ENCODE measurements at regions not wholly inside any gene's neighbourhood (a gene's known extent, or its start where the extent isn't known, plus 50 kb on each side); places are given as distances from the start of the nearest gene placed in this dataset.
"Not testable (repeated sequence)": the region's sequence is repeated elsewhere in the genome, so short reads cannot be mapped to it uniquely, and the experiment has no call there.

DNA sequence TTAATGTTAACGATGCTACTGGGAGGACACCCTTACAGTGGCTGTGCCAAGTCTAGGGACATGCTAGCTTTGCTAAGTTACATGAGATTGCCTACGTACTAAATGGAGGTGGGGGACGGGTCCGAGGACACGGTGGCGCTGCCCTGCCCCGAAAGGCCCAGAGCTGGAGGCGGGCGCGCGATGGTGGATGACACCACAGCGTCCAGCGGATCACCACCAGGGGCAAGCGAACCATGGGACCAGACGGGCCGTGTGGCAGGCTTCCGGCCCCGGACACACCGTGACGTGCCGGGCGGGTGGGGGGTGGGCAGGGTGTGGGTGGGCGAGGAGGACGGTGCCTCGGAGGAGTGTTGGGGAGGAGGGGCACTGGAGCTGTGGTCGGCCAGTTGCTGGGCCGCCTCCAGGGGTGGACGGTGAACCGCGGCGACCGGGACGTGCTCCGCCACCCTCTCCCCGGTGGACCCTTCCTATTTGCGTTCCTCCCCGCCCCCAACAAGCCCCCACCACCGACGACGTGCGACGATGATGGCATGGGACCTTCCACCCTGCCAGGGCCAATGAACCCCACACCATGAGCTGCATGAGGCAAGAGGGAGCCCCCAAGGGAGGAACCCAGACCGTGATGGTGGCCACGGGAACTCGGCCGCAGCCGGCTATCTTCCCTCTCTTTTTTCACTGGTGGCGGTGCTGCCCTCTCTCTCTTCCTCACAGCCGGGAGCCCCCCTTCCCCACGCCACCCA, 773.3 kb upstream of the DEFB115 start:
- H3K4me1 ChIP-seq, result peaks cover 0 to 10% (median 0%) of the 10 kb centered on the region in 3 donors
- DNase-seq, result no peak
- H3K36me3 ChIP-seq, result no peaks in the 10 kb centered on the region
- H3K4me3 ChIP-seq, result no peak overlapping the region
- H3K27me3 ChIP-seq, result peaks cover 0 to 22% (median 0%) of the 10 kb centered on the region in 4 donors
- TF ChIP-seq POLR2A (IDR thresholded peaks at IDR 0.05), result no peak
- TF ChIP-seq, protein P1, sequence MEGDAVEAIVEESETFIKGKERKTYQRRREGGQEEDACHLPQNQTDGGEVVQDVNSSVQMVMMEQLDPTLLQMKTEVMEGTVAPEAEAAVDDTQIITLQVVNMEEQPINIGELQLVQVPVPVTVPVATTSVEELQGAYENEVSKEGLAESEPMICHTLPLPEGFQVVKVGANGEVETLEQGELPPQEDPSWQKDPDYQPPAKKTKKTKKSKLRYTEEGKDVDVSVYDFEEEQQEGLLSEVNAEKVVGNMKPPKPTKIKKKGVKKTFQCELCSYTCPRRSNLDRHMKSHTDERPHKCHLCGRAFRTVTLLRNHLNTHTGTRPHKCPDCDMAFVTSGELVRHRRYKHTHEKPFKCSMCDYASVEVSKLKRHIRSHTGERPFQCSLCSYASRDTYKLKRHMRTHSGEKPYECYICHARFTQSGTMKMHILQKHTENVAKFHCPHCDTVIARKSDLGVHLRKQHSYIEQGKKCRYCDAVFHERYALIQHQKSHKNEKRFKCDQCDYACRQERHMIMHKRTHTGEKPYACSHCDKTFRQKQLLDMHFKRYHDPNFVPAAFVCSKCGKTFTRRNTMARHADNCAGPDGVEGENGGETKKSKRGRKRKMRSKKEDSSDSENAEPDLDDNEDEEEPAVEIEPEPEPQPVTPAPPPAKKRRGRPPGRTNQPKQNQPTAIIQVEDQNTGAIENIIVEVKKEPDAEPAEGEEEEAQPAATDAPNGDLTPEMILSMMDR (IDR thresholded peaks at IDR 0.05), result no peak
- WGBS, 2 donors, result 72 to 87% methylated on average over 2 to 16 of the region's 50 CpGs
- intact Hi-C loops (cut with DNase I), result no loop called here
- H3K9me3 ChIP-seq, result peaks cover 0 to 55% (median 26%) of the 10 kb centered on the region in 3 donors
- H3K27ac ChIP-seq, result no peak overlapping the region

DNA sequence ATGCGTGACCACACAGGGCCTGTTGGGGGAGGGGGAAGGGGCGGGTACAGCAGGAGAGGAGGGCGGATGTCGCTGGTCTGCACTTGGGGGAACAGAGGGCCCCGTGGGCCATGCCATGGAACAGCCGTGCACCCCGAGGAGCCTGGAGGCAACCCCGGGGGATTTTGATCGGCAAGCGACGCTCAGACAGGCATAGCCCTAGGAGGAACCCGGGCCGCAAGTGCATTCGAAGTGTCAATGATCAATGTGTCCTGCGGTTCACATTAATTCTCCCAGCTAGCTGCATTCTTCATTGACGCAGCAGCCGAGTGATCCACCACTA, 772.8 kb upstream of the DEFB115 start:
- H3K4me1 ChIP-seq, result peaks cover 0 to 13% (median 0%) of the 10 kb centered on the region in 3 donors
- H3K9me3 ChIP-seq, result peaks cover 0 to 50% (median 31%) of the 10 kb centered on the region in 3 donors
- intact Hi-C loops (cut with DNase I), result no loop called here
- H3K36me3 ChIP-seq, result no peaks in the 10 kb centered on the region
- 91 to 93% methylated on average over 3 to 10 of the region's 17 CpGs for WGBS, 2 donors
- no peak for TF ChIP-seq POLR2A (IDR thresholded peaks at IDR 0.05)
- TF ChIP-seq, protein P1 (IDR thresholded peaks at IDR 0.05), result no peak
- H3K4me3 ChIP-seq, result no peak overlapping the region
- no peak for DNase-seq
- peaks cover 0 to 28% (median 0%) of the 10 kb centered on the region in 4 donors for H3K27me3 ChIP-seq
- no peak overlapping the region for H3K27ac ChIP-seq

DNA sequence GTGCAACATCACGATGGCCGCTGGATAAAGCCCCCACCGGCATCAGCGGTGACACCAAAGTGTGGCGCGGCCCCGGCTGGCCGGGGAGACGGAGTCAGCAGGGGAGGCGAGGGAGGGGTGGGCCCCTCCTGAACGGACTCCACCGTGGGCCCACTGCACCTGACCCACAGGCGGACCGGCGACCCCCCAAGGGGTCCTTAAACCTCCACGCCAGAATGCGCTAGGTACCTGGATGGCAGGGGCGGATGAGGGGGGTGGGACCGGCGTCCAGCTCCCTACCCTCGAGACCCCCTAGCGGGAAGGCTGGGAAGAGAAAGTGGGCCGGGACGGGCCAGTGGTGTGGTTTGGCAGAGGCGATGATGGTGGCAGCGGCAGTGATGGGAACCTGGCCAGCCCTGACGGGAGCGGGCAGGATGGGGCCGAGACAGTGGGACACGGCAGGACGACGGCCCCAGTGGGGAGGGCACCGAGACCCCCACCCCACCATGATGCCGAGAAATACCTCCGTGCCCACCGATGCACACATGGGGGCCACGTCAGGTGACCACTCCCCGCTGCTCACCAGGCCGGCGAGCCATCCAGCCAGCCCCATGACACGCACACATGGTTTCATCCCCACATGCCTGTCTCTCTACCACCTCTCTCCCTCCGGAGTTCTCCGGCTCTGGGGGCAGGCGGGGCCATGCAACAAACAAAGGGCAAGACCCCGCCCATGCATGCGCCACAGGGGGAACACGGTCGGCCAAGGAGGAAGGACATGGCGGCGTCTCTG, 771.9 kb upstream of the DEFB115 start:
- Histone ChIP-seq H3K9me3 (peaks cover 0 to 44% (median 33%) of the 10 kb centered on the region in 3 donors), H3K36me3 (no peaks in the 10 kb centered on the region), H3K27me3 (peaks cover 0 to 33% (median 0%) of the 10 kb centered on the region in 4 donors), H3K4me1 (peaks cover 0 to 13% (median 0%) of the 10 kb centered on the region in 3 donors), H3K27ac (no peak overlapping the region), H3K4me3 (no peak overlapping the region)
- no peak for DNase-seq
- WGBS, 2 donors, result 94 to 95% methylated on average over 10 to 28 of the region's 50 CpGs
- intact Hi-C loops (cut with DNase I), result no loop called here
- no peak for TF ChIP-seq POLR2A (IDR thresholded peaks at IDR 0.05)
- TF ChIP-seq, protein P1 (IDR thresholded peaks at IDR 0.05), result no peak

DNA sequence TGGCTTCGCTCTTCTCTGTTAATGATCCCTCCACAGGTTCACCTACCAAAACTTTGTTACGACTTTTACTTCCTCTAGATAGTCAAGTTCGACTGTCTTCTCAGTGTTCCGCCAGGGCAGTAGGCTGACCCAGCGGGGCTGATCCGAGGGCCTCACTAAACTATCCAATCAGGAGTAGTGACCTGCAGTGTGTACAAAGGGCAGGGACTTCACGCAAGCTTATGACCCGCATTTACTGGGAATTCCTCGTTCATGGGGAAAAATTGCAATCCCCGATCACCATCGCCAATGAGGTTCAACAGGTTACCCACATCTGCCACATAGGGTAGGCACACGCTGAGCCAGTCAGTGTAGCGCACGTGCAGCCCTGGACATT, 771.4 kb upstream of the DEFB115 start:
- no peak for TF ChIP-seq POLR2A (IDR thresholded peaks at IDR 0.05)
- TF ChIP-seq, protein P1 (IDR thresholded peaks at IDR 0.05), result no peak
- peaks cover 0 to 38% (median 33%) of the 10 kb centered on the region in 3 donors for H3K9me3 ChIP-seq
- 94 to 96% methylated on average over 12 to 13 of the region's 14 CpGs for WGBS, 2 donors
- intact Hi-C loops (cut with DNase I), result no loop called here
- H3K4me3 ChIP-seq, result no peak overlapping the region
- no peaks in the 10 kb centered on the region for H3K36me3 ChIP-seq
- H3K27me3 ChIP-seq, result peaks cover 0 to 33% (median 0%) of the 10 kb centered on the region in 4 donors
- no peak for DNase-seq
- no peak overlapping the region for H3K27ac ChIP-seq
- H3K4me1 ChIP-seq, result peaks cover 0 to 13% (median 0%) of the 10 kb centered on the region in 3 donors

DNA sequence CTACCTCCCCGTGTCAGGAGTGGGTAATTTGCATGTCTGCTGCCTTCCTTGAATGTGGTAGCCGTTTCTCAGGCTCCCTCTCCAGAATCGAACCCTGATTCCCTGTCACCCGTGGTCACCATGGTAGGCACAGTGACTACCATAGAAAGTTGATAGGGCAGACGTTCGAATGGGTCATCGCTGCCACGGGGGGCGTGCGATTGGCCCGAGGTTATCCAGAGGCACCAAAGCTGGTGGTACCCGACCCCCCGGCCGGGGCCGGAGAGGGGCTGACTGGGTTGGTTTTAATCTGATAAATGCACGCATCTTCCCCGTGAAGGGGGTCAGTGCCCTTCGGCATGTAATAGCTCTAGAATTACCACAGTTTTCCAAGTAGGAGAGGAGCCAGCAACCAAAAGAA, 770.0 kb upstream of the DEFB115 start:
- H3K4me1 ChIP-seq, result peaks cover 0 to 13% (median 0%) of the 10 kb centered on the region in 3 donors
- peaks cover 0 to 33% (median 0%) of the 10 kb centered on the region in 4 donors for H3K27me3 ChIP-seq
- H3K4me3 ChIP-seq; intact Hi-C loops (cut with DNase I); H3K27ac ChIP-seq; H3K36me3 ChIP-seq; DNase-seq: not testable (repeated sequence)
- 86 to 89% methylated on average over 7 to 15 of the region's 18 CpGs for whole genome bisulfite sequencing, 2 donors
- H3K9me3 ChIP-seq, result peaks cover 0 to 33% (median 31%) of the 10 kb centered on the region in 3 donors
